CD4-positive, alpha-beta T cell (primary cell): ENCODE measurements at regions not wholly inside any gene's neighbourhood (a gene's known extent, or its start where the extent isn't known, plus 50 kb on each side); places are given as distances from the start of the nearest gene placed in this dataset.

Experiments used
- ATAC-seq: fragments of 200-7000 bp; cut with Tn5 transposase; one replicate; pipeline ENCODE4 v1.10.0; 2022; ENCODE audit warnings: mild to moderate bottlenecking; ENCODE audit not compliant: poor library complexity
- CTCF ChIA-PET: fragments of 350-600 bp; sonication (Branson Sonifier 250); formaldehyde crosslinking; loops from one replicate; lab custom pipeline; 2021; ENCODE audit warnings: antibody characterized with exemption, inconsistent platforms; lab: Charles Lee
- POLR2A ChIA-PET: fragments of 350-600 bp; sonication (Branson Sonifier 250); formaldehyde crosslinking; loops from one replicate; lab custom pipeline; 2021; ENCODE audit warnings: antibody characterized with exemption, inconsistent platforms; lab: Charles Lee
- DNase-seq, 14 experiments: peaks; one replicate each; pipeline ENCODE4 v3.0.0-alpha.2; 2013 to 2020; ENCODE audit warnings: mixed read lengths in 2 of 14
- H3K27ac ChIP-seq, 2 donors: one replicate each; pipeline versions ENCODE4 v1.5.1 to v1.7.0; 2013; ENCODE audit warnings: low read length in 2 of 2, low read depth in 1 of 2, mild to moderate bottlenecking in 1 of 2
- H3K27me3 ChIP-seq, 2 experiments: 1 replicate in 1 of 2; 2 replicates in 1 of 2; pipeline versions ENCODE4 v1.6.1 to v1.7.0; 2013; ENCODE audit warnings: low read length in 2 of 2, control low read depth in 1 of 2, mild to moderate bottlenecking in 1 of 2, moderate library complexity in 1 of 2; ENCODE audit not compliant: insufficient read depth in 2 of 2, control insufficient read depth in 1 of 2
- H3K36me3 ChIP-seq: one replicate; pipeline ENCODE4 v1.6.1; 2013; ENCODE audit warnings: low read length, control low read depth; ENCODE audit not compliant: insufficient read depth
- H3K4me1 ChIP-seq: one replicate; pipeline ENCODE4 v1.6.1; 2013; ENCODE audit warnings: low read length, control low read depth; ENCODE audit not compliant: insufficient read depth
- H3K4me3 ChIP-seq: one replicate; pipeline ENCODE4 v1.5.1; 2013; ENCODE audit warnings: mild to moderate bottlenecking, low read length, moderate library complexity
- H3K9me3 ChIP-seq, 2 experiments: 1 replicate in 1 of 2; 2 replicates in 1 of 2; pipeline versions ENCODE4 v1.6.1 to v1.7.0; 2013; ENCODE audit warnings: low read length in 2 of 2, mild to moderate bottlenecking in 2 of 2, control low read depth in 1 of 2, moderate library complexity in 1 of 2; ENCODE audit not compliant: control insufficient read depth in 1 of 2, insufficient read depth in 1 of 2
- H3K27ac Mint-ChIP-seq: one replicate; pipeline ENCODE4 v1.8.0; 2020; ENCODE audit warnings: mixed read lengths
- H3K27me3 Mint-ChIP-seq: one replicate; pipeline ENCODE4 v1.8.0; 2021; ENCODE audit warnings: mixed read lengths
- H3K36me3 Mint-ChIP-seq: one replicate; pipeline ENCODE4 v1.8.0; 2021; ENCODE audit warnings: low read depth, mixed read lengths
- H3K4me1 Mint-ChIP-seq: one replicate; pipeline ENCODE4 v1.8.0; 2021; ENCODE audit warnings: low read depth, mixed read lengths
- H3K4me3 Mint-ChIP-seq: one replicate; pipeline ENCODE4 v1.8.0; 2020; ENCODE audit warnings: mild to moderate bottlenecking, mixed read lengths
- H3K9me3 Mint-ChIP-seq: one replicate; pipeline ENCODE4 v1.8.0; 2020; ENCODE audit warnings: mixed read lengths
- intact Hi-C, 2 experiments: fragments of 100-400 bp; cut with DNase I in 1 of 2; cut with micrococcal nuclease in 1 of 2; formaldehyde crosslinking; loops; one replicate each; pipeline versions ENCODE4 v1.15.1 to v1.9.0; 2023 to 2025; cut with DNase I, micrococcal nuclease
- TF ChIP-seq, protein P1 (sequence below): fragments of 200-600 bp; IDR thresholded peaks from one replicate; pipeline ENCODE4 v1.8.0; 2022; ENCODE audit warnings: antibody characterized with exemption, mild to moderate bottlenecking

GRCh38 chr9:79140751-79141150, 431.0 kb upstream of the TLE4 start:
- CTCF ChIA-PET, result no interaction called here
- H3K36me3 ChIP-seq, result no peaks in the 10 kb centered on the region
- Mint-ChIP-seq H3K4me1 (no peaks in the 10 kb centered on the region), H3K27me3 (no peaks in the 10 kb centered on the region), H3K9me3 (no peaks in the 10 kb centered on the region), H3K36me3 (no peaks in the 10 kb centered on the region), H3K27ac (no peak overlapping the region), H3K4me3 (no peak overlapping the region)
- H3K27me3 ChIP-seq, result no peaks in the 10 kb centered on the region
- H3K4me3 ChIP-seq, result no peak overlapping the region
- intact Hi-C loops, result no loop called here
- TF ChIP-seq, protein P1, sequence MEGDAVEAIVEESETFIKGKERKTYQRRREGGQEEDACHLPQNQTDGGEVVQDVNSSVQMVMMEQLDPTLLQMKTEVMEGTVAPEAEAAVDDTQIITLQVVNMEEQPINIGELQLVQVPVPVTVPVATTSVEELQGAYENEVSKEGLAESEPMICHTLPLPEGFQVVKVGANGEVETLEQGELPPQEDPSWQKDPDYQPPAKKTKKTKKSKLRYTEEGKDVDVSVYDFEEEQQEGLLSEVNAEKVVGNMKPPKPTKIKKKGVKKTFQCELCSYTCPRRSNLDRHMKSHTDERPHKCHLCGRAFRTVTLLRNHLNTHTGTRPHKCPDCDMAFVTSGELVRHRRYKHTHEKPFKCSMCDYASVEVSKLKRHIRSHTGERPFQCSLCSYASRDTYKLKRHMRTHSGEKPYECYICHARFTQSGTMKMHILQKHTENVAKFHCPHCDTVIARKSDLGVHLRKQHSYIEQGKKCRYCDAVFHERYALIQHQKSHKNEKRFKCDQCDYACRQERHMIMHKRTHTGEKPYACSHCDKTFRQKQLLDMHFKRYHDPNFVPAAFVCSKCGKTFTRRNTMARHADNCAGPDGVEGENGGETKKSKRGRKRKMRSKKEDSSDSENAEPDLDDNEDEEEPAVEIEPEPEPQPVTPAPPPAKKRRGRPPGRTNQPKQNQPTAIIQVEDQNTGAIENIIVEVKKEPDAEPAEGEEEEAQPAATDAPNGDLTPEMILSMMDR, result no peak
- H3K27ac ChIP-seq, result no peak overlapping the region
- H3K4me1 ChIP-seq, result no peaks in the 10 kb centered on the region
- DNase-seq, result no peak
- ATAC-seq, result no peak
- no peaks in the 10 kb centered on the region for H3K9me3 ChIP-seq
- POLR2A ChIA-PET, result no interaction called here

DNA sequence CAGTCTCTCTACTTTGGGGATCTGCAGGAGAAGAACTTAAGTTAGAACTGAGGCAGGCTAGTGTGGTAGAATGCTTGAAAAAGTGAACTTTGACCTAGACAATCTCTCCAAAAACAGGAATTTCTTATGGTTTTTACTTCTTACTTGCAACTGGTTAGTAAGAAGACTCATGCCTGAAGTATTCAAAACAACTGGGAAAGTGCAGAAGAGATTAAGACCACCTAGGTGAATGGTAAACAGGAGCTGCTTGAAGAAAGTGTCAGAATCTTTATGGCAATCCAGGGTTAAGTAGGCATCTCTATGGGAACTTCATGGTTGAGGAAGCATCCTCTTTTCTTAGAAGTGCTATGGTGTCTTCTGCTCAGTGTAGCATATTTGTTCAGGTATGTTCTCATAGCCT, 428.6 kb upstream of the TLE4 start:
- Histone ChIP-seq H3K36me3 (no peaks in the 10 kb centered on the region), H3K4me3 (no peak overlapping the region), H3K27ac (no peak overlapping the region), H3K4me1 (no peaks in the 10 kb centered on the region), H3K9me3 (no peaks in the 10 kb centered on the region), H3K27me3 (no peaks in the 10 kb centered on the region)
- Mint-ChIP-seq H3K9me3 (no peaks in the 10 kb centered on the region), H3K27ac (no peak overlapping the region), H3K36me3 (no peaks in the 10 kb centered on the region), H3K27me3 (peaks cover 4% of the 10 kb centered on the region), H3K4me1 (no peaks in the 10 kb centered on the region), H3K4me3 (no peak overlapping the region)
- intact Hi-C loops, result no loop called here
- TF ChIP-seq, protein P1, result no peak
- POLR2A ChIA-PET, result no interaction called here
- DNase-seq (no peak), ATAC-seq (no peak)
- CTCF ChIA-PET, result no interaction called here

DNA sequence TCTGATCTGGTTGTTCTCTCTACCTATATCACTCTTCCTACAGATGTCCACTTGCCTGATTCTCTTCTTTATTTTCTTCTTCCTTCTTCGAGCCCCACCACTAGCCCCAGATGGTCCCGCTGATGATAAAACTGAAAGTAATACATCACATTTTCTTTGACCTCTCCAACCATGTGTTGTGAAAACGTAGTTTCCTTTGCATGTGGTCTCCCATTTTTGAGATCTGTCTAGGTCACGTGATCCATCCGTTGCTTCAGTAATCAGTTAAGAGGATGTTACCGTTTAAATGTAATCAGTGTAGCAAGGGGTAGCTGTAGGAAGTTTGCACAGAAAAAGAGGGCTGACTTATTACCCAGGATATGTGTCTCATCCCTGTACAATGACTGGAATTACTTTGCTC, 426.3 kb upstream of the TLE4 start:
- intact Hi-C loops, result no loop called here
- CTCF ChIA-PET, result no interaction called here
- ATAC-seq, result no peak
- Mint-ChIP-seq H3K9me3 (no peaks in the 10 kb centered on the region), H3K4me3 (no peak overlapping the region), H3K27ac (no peak overlapping the region), H3K36me3 (no peaks in the 10 kb centered on the region), H3K4me1 (no peaks in the 10 kb centered on the region), H3K27me3 (peaks cover 4% of the 10 kb centered on the region)
- Histone ChIP-seq H3K36me3 (no peaks in the 10 kb centered on the region), H3K4me3 (no peak overlapping the region), H3K4me1 (no peaks in the 10 kb centered on the region), H3K27me3 (no peaks in the 10 kb centered on the region), H3K9me3 (peaks cover 0 to 3% of the 10 kb centered on the region in 2 experiments), H3K27ac (no peak overlapping the region)
- POLR2A ChIA-PET, result interaction anchor here (0.6 kb wide), 1 partner anchor 130 kb away, joined by 3 read pairs; no protein-coding TSS in a partner anchor
- TF ChIP-seq, protein P1, result no peak
- no peak for DNase-seq
